ENCODE measurements at regions not wholly inside any gene's neighbourhood (a gene's known extent, or its start where the extent isn't known, plus 50 kb on each side); places are given as distances from the start of the nearest gene placed in this dataset.

DNA sequence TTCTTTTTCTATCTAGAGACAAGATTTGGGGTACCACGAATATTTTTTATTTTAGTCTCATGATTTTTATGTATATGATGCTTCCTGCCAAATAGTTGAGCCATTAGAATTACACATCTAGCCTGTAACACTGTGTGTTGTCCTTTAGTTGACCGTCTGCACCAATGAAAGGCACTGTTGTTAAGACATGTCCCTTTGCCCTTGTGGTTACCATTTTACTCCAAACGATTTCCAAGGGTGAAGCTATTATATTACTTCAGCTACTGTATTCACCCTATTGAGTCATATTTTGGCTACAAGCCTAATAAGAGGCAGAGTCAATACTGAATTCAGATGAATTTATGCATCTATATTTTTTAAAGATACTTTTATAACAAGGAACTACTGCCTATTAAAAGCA, 207.6 kb downstream of the CETN3 start:
- Histone ChIP-seq H3K36me3 (ENCODE audit: low read depth, low read length) (no peaks in the 10 kb centered on the region), H3K27me3 (ENCODE audit: low read length) (no peaks in the 10 kb centered on the region), H3F3A (ENCODE audit: low read length, unreplicated experiment) (no peaks in the 10 kb centered on the region), H3K9ac (ENCODE audit: low read length) (no peak overlapping the region), H3K4me3 (ENCODE audit: low read length) (no peak overlapping the region), H3K79me2 (ENCODE audit: low read length) (no peaks in the 10 kb centered on the region), H3K9me3 (ENCODE audit: low read length) (no peaks in the 10 kb centered on the region), H3K4me1 (ENCODE audit: insufficient read depth, low read length) (peaks cover 12% of the 10 kb centered on the region), H3K27ac (ENCODE audit: low read length) (no peak overlapping the region), H3K9me2 (replicated peaks; ENCODE audit: low read length) (no peaks in the 10 kb centered on the region), H3K4me2 (ENCODE audit: low read length) (0 out of 2 replicates have a peak overlapping the region, but pooled peaks have one; percentile 1), H4K20me1 (ENCODE audit: low read length) (no peaks in the 10 kb centered on the region), H2AFZ (ENCODE audit: low read length) (no peak overlapping the region)
- DNase-seq = peak; percentile 94
- BruUV-seq (replicated peaks) = no TSS peak
- POLR2A ChIA-PET (ENCODE audit: unreplicated experiment) = interaction anchor here (0.6 kb wide), 1 partner anchor 1455 kb away, joined by 17 read pairs; no protein-coding TSS in a partner anchor
- ATAC-seq = peak; percentile 96
- CTCF ChIA-PET = no interaction called here
- TF ChIP-seq EZH2phosphoT487 (IDR thresholded peaks at IDR 0.05; ENCODE audit: borderline replicate concordance, low read length) = no peak
- TF ChIP-seq EZH2 (IDR thresholded peaks at IDR 0.05; ENCODE audit: low read length, unreplicated experiment) = no peak
- TF ChIP-seq, protein P1, sequence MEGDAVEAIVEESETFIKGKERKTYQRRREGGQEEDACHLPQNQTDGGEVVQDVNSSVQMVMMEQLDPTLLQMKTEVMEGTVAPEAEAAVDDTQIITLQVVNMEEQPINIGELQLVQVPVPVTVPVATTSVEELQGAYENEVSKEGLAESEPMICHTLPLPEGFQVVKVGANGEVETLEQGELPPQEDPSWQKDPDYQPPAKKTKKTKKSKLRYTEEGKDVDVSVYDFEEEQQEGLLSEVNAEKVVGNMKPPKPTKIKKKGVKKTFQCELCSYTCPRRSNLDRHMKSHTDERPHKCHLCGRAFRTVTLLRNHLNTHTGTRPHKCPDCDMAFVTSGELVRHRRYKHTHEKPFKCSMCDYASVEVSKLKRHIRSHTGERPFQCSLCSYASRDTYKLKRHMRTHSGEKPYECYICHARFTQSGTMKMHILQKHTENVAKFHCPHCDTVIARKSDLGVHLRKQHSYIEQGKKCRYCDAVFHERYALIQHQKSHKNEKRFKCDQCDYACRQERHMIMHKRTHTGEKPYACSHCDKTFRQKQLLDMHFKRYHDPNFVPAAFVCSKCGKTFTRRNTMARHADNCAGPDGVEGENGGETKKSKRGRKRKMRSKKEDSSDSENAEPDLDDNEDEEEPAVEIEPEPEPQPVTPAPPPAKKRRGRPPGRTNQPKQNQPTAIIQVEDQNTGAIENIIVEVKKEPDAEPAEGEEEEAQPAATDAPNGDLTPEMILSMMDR (conservative IDR thresholded peaks at IDR 0.05; ENCODE audit: low read depth, low read length) = no peak
- intact Hi-C loops (cut with micrococcal nuclease) = no loop called here

DNA sequence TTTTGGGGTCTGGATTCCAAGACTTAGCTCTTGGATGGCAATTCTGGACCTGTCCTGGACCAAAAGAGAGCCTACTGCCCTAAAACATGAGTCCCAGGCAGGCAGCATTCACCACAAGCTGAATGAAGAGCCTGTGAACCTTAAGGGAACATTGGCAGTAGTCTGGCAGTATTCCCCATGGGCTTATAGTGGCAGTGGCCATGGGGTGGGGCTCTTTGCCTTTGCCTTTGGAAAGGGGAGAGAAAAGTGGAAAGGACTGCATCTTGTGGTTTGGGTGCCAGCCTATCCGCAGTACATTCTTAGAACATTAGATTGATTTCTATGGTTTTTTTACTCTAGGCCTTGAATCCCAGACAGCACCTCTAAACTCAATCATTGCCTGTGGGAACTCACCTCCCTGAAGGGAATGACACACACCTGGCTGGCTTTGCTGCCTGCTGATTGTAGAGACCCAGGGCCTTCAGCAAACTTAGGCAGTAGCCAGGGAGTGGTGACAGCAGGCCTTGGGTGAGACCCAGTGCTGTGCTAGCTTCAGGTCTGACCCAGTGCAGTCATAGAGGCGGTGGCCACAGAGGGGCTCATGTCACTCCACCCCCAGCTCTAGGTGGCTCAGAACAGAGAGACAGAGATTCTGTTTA, 216.3 kb downstream of the CETN3 start:
- H3K36me3 ChIP-seq (ENCODE audit: low read depth, low read length) = no peaks in the 10 kb centered on the region
- no peaks in the 10 kb centered on the region for H3F3A ChIP-seq (ENCODE audit: low read length, unreplicated experiment)
- ChIA-PET CTCF (no interaction called here), POLR2A (ENCODE audit: unreplicated experiment) (no interaction called here)
- BruUV-seq (replicated peaks) = no TSS peak
- ATAC-seq (peak; percentile 43), DNase-seq (peak; percentile 33)
- intact Hi-C loops (cut with micrococcal nuclease) = loop anchor here (1.0 kb wide), 1 partner anchor 72 kb away; no protein-coding TSS in a partner anchor
- no peak overlapping the region for H3K9ac ChIP-seq (ENCODE audit: low read length)
- no peaks in the 10 kb centered on the region for H3K79me2 ChIP-seq (ENCODE audit: low read length)
- no peaks in the 10 kb centered on the region for H4K20me1 ChIP-seq (ENCODE audit: low read length)
- H2AFZ ChIP-seq (ENCODE audit: low read length) = no peak overlapping the region
- H3K4me3 ChIP-seq (ENCODE audit: low read length) = no peak overlapping the region
- TF ChIP-seq, protein P1 (conservative IDR thresholded peaks at IDR 0.05; ENCODE audit: low read depth, low read length) = 0 out of 2 replicates have a peak, but pooled peaks have one; percentile 18
- no peak for TF ChIP-seq EZH2 (IDR thresholded peaks at IDR 0.05; ENCODE audit: low read length, unreplicated experiment)
- H3K4me1 ChIP-seq (ENCODE audit: insufficient read depth, low read length) = no peaks in the 10 kb centered on the region
- H3K27ac ChIP-seq (ENCODE audit: low read length) = no peak overlapping the region
- H3K9me2 ChIP-seq (replicated peaks; ENCODE audit: low read length) = no peaks in the 10 kb centered on the region
- H3K9me3 ChIP-seq (ENCODE audit: low read length) = no peaks in the 10 kb centered on the region
- no peaks in the 10 kb centered on the region for H3K27me3 ChIP-seq (ENCODE audit: low read length)
- no peak overlapping the region for H3K4me2 ChIP-seq (ENCODE audit: low read length)

DNA sequence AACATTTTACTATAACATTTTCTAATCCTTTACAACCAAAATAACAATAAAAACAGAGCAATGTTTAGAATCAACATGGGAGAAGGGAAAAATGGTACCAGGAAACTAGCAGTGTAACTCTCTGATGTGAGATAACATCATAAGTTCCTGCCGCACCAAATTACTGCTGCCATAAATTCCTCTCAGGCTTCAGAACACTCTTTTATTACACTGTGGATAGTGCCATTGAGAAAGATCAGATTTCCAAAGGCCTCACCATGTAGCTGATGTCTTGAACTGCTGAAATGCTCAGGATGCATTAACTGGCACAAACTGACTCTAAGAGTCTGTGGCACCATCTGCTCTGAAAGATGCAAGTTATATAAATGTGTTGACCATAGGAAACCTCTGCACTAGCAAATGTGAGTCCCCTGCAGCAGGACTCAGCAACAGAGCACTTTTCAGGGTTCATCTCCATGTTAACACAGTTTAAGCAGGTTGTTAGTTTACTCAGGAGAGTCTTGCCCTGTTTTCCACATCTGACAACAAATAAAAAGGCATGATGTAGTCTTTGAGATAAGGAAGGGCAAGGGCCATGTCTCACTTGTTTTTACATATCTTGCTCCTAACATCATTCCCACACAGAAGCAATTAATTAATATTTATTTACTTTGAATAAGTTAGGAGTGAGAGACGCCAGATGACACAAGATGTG, 218.1 kb downstream of the CETN3 start:
- TF ChIP-seq, protein P1 (conservative IDR thresholded peaks at IDR 0.05; ENCODE audit: low read depth, low read length) = no peak
- no peak for TF ChIP-seq EZH2 (IDR thresholded peaks at IDR 0.05; ENCODE audit: low read length, unreplicated experiment)
- TF ChIP-seq EZH2phosphoT487 (IDR thresholded peaks at IDR 0.05; ENCODE audit: borderline replicate concordance, low read length) = no peak
- no peak for ATAC-seq
- no TSS peak for BruUV-seq (replicated peaks)
- intact Hi-C loops (cut with micrococcal nuclease) = no loop called here
- H3K36me3 ChIP-seq (ENCODE audit: low read depth, low read length) = no peaks in the 10 kb centered on the region
- no peaks in the 10 kb centered on the region for H3F3A ChIP-seq (ENCODE audit: low read length, unreplicated experiment)
- no peak overlapping the region for H2AFZ ChIP-seq (ENCODE audit: low read length)
- H4K20me1 ChIP-seq (ENCODE audit: low read length) = no peaks in the 10 kb centered on the region
- no peak for DNase-seq
- H3K27me3 ChIP-seq (ENCODE audit: low read length) = no peaks in the 10 kb centered on the region
- H3K4me2 ChIP-seq (ENCODE audit: low read length) = no peak overlapping the region
- CTCF ChIA-PET = no interaction called here
- H3K27ac ChIP-seq (ENCODE audit: low read length) = no peak overlapping the region
- H3K4me1 ChIP-seq (ENCODE audit: insufficient read depth, low read length) = no peaks in the 10 kb centered on the region
- no peaks in the 10 kb centered on the region for H3K9me3 ChIP-seq (ENCODE audit: low read length)
- no peak overlapping the region for H3K4me3 ChIP-seq (ENCODE audit: low read length)
- POLR2A ChIA-PET (ENCODE audit: unreplicated experiment) = no interaction called here
- no peaks in the 10 kb centered on the region for H3K9me2 ChIP-seq (replicated peaks; ENCODE audit: low read length)
- no peaks in the 10 kb centered on the region for H3K79me2 ChIP-seq (ENCODE audit: low read length)
- no peak overlapping the region for H3K9ac ChIP-seq (ENCODE audit: low read length)

All from PC-3 (cell line).